ENCODE measurements at regions not wholly inside any gene's neighbourhood (a gene's known extent, or its start where the extent isn't known, plus 50 kb on each side); places are given as distances from the start of the nearest gene placed in this dataset.

- TF ChIP-seq SRF (IDR thresholded peaks at IDR 0.05; ENCODE audit: low read depth, low read length), result no peak
Observed at GRCh38 chrX:65925592-65925991, 114.3 kb downstream of the VSIG4 start (continued).

GRCh38 chrX:65925005-65925404, 114.9 kb downstream of the VSIG4 start:
- no peak overlapping the region for H3K18ac ChIP-seq (ENCODE audit: extremely low read depth, low read length)
- ChIA-PET POLR2A (ENCODE audit: partially characterized antibody) (no interaction called here), CTCF (ENCODE audit: partially characterized antibody) (no interaction called here)
- H2AK5ac ChIP-seq (ENCODE audit: low read depth, low read length), result no peak overlapping the region
- H3K9me3 ChIP-seq (ENCODE audit: insufficient read depth in 2 of 2, low read depth in 1 of 2, low read length in 1 of 2), result peaks cover 4 to 20% of the 10 kb centered on the region in 2 experiments; a peak in 1 of 4 replicates
- H3K4me2 ChIP-seq (ENCODE audit: insufficient read depth in 1 of 2, low read depth in 2 of 2, low read length in 2 of 2), result no peak overlapping the region
- no peak overlapping the region for H2BK12ac ChIP-seq (ENCODE audit: low read depth, low read length)
- H4K20me1 ChIP-seq (replicated peaks in 1 of 2; ENCODE audit: control insufficient read depth in 1 of 2, insufficient read depth in 2 of 2, low read length in 2 of 2), result no peaks in the 10 kb centered on the region
- no peak overlapping the region for H3K27ac ChIP-seq (ENCODE audit: low read depth, low read length)
- H3K23me2 ChIP-seq (ENCODE audit: low read depth, low read length), result no peaks in the 10 kb centered on the region
- H3K4ac ChIP-seq (replicated peaks; ENCODE audit: insufficient read length, low read depth, low read length), result no peak overlapping the region
- H3K79me2 ChIP-seq (ENCODE audit: control insufficient read depth in 1 of 2, insufficient read depth in 2 of 2, low read length in 2 of 2), result no peaks in the 10 kb centered on the region
- no peak overlapping the region for H2AFZ ChIP-seq (ENCODE audit: low read length)
- H2BK15ac ChIP-seq (ENCODE audit: low read length), result no peak overlapping the region
- no peak overlapping the region for H2BK5ac ChIP-seq (ENCODE audit: low read depth, low read length)
- no peak overlapping the region for H3K56ac ChIP-seq (replicated peaks; ENCODE audit: insufficient read length, low read depth, low read length)
- 100% methylated on average over 1 of the region's 3 CpGs; no CpG with 5 or more reads in 1 of the 2 experiments for WGBS, 2 experiments (ENCODE audit: extremely low coverage in 1 of 2, insufficient coverage in 1 of 2, insufficient read length in 1 of 2, insufficient replicate concordance in 2 of 2, low coverage in 1 of 2, low lambda C conversion rate in 2 of 2, missing lambda C conversion rate in 1 of 2)
- no peaks in the 10 kb centered on the region for H3K27me3 ChIP-seq (replicated peaks in 1 of 4; ENCODE audit: control insufficient read depth in 3 of 4, extremely low read depth in 1 of 4, insufficient read depth in 3 of 4, low read length in 3 of 4)
- H3K9ac ChIP-seq (replicated peaks in 1 of 4; ENCODE audit: extremely low read depth in 1 of 4, low read depth in 3 of 4, low read length in 3 of 4), result no peak overlapping the region
- DNase-seq (ENCODE audit: low read depth in 1 of 2, low spot score in 2 of 2), result no peak
- H3K4me3 ChIP-seq (ENCODE audit: extremely low read depth in 1 of 4, insufficient read depth in 2 of 4, low read depth in 3 of 4, low read length in 4 of 4), result no peak overlapping the region
- H2BK120ac ChIP-seq (replicated peaks; ENCODE audit: low read depth, low read length), result no peak overlapping the region
- H4K5ac ChIP-seq (ENCODE audit: insufficient read length, low read depth, low read length), result no peak overlapping the region
- no peak overlapping the region for H4K91ac ChIP-seq (replicated peaks; ENCODE audit: insufficient read length, low read length)
- H4K8ac ChIP-seq (ENCODE audit: extremely low read depth, insufficient read depth, low read length), result no peak overlapping the region
- no peaks in the 10 kb centered on the region for H3K4me1 ChIP-seq (replicated peaks in 1 of 4; ENCODE audit: control insufficient read depth in 3 of 4, insufficient read depth in 4 of 4, low read length in 3 of 4)
- H3K36me3 ChIP-seq (ENCODE audit: control insufficient read depth in 2 of 4, insufficient read depth in 4 of 4, low read length in 3 of 4), result no peaks in the 10 kb centered on the region
- no peak for FAIRE-seq
- no peak overlapping the region for H2BK20ac ChIP-seq (ENCODE audit: low read length)
- no peaks in the 10 kb centered on the region for H3K79me1 ChIP-seq (ENCODE audit: low read depth, low read length)
- H3K14ac ChIP-seq (ENCODE audit: insufficient read length), result no peak overlapping the region
- H3K23ac ChIP-seq (ENCODE audit: insufficient read length), result no peak overlapping the region
- TF ChIP-seq PHF8 (conservative IDR thresholded peaks at IDR 0.05; ENCODE audit: low read depth, low read length), result no peak
- no peak for TF ChIP-seq GTF2F1 (IDR thresholded peaks at IDR 0.05; ENCODE audit: borderline replicate concordance, low read depth, low read length)
- TF ChIP-seq CTBP2 (IDR thresholded peaks at IDR 0.05; ENCODE audit: borderline replicate concordance, insufficient read depth, insufficient read length, low read length), result no peak
- no peak for TF ChIP-seq CBX5 (IDR thresholded peaks at IDR 0.05; ENCODE audit: low read depth, low read length)
- TF ChIP-seq TBP (IDR thresholded peaks at IDR 0.05; ENCODE audit: low read depth, low read length), result no peak
- no peak for TF ChIP-seq KDM4A (IDR thresholded peaks at IDR 0.05; ENCODE audit: low read depth, low read length, severe bottlenecking)
- TF ChIP-seq SP4 (IDR thresholded peaks at IDR 0.05; ENCODE audit: low read length), result no peak
- TF ChIP-seq, protein P1, sequence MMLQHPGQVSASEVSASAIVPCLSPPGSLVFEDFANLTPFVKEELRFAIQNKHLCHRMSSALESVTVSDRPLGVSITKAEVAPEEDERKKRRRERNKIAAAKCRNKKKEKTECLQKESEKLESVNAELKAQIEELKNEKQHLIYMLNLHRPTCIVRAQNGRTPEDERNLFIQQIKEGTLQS (IDR thresholded peaks at IDR 0.05; ENCODE audit: insufficient read depth, low read depth, low read length), result no peak
- TF ChIP-seq MAX (IDR thresholded peaks at IDR 0.05), result no peak
- TF ChIP-seq, protein P2, sequence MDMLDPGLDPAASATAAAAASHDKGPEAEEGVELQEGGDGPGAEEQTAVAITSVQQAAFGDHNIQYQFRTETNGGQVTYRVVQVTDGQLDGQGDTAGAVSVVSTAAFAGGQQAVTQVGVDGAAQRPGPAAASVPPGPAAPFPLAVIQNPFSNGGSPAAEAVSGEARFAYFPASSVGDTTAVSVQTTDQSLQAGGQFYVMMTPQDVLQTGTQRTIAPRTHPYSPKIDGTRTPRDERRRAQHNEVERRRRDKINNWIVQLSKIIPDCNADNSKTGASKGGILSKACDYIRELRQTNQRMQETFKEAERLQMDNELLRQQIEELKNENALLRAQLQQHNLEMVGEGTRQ (IDR thresholded peaks at IDR 0.05; ENCODE audit: low read length), result no peak
- no peak for TF ChIP-seq CEBPB (IDR thresholded peaks at IDR 0.05; ENCODE audit: low read depth, low read length)

Data from H1 (cell line).